ENCODE measurements at regions not wholly inside any gene's neighbourhood (a gene's known extent, or its start where the extent isn't known, plus 50 kb on each side); places are given as distances from the start of the nearest gene placed in this dataset.

DNA sequence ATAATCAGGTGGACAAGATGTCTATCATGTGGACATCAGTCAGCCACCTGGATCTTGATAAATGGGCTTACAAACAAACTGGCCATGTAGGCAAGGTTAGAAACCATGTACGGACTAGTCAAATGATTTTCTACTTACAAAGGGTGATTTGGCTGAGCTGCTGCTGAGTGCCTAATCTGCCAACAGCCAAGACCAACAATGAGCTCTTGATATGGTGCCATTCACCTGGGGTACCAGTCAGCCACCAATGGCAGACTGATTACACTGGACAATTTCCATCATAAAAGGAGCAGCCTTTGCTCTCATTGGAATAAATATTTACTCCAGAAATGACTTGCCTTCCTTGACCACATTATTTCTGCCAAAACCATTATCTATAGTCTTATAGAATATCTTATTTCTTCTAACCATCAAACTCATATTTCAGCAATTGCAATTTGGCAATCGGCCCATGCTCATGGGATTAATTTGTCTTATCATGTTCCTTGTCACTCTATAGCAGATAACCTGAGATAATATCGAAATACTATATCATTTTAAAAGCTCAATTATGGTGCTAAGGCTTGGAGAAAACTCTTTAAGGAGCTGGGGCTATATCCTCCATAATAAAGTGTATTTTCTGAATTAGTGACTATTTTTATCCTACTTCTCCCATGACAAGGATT is 135.1 kb downstream of the SLC25A46 start:
- Histone ChIP-seq H4K20me1 (replicated peaks in 1 of 2; ENCODE audit: control insufficient read depth in 1 of 2, insufficient read depth in 2 of 2, low read length in 2 of 2) (no peaks in the 10 kb centered on the region), H4K5ac (ENCODE audit: insufficient read length, low read depth, low read length) (no peak overlapping the region), H3K14ac (ENCODE audit: insufficient read length) (no peak overlapping the region), H3K23me2 (ENCODE audit: low read depth, low read length) (no peaks in the 10 kb centered on the region; the same call in 1 of the 2 replicates), H3K27me3 (replicated peaks in 1 of 4; ENCODE audit: control insufficient read depth in 3 of 4, extremely low read depth in 1 of 4, insufficient read depth in 3 of 4, low read length in 3 of 4) (no peaks in the 10 kb centered on the region), H3K79me1 (ENCODE audit: low read depth, low read length) (no peaks in the 10 kb centered on the region), H3K18ac (ENCODE audit: extremely low read depth, low read length) (no peak overlapping the region), H4K8ac (ENCODE audit: extremely low read depth, insufficient read depth, low read length) (no peak overlapping the region), H3K9ac (replicated peaks in 1 of 4; ENCODE audit: extremely low read depth in 1 of 4, low read depth in 3 of 4, low read length in 3 of 4) (no peak overlapping the region), H3K56ac (replicated peaks; ENCODE audit: insufficient read length, low read depth, low read length) (no peak overlapping the region), H2BK120ac (replicated peaks; ENCODE audit: low read depth, low read length) (no peak overlapping the region), H3K23ac (ENCODE audit: insufficient read length) (no peak overlapping the region), H3K4ac (replicated peaks; ENCODE audit: insufficient read length, low read depth, low read length) (no peak overlapping the region), H2BK15ac (ENCODE audit: low read length) (no peak overlapping the region), H2BK12ac (ENCODE audit: low read depth, low read length) (no peak overlapping the region), H3K79me2 (ENCODE audit: control insufficient read depth in 1 of 2, insufficient read depth in 2 of 2, low read length in 2 of 2) (no peaks in the 10 kb centered on the region), H2AK5ac (ENCODE audit: low read depth, low read length) (no peak overlapping the region), H2BK20ac (ENCODE audit: low read length) (no peak overlapping the region), H3K4me2 (ENCODE audit: insufficient read depth in 1 of 2, low read depth in 2 of 2, low read length in 2 of 2) (no peak overlapping the region), H3K4me3 (ENCODE audit: extremely low read depth in 1 of 4, insufficient read depth in 2 of 4, low read depth in 3 of 4, low read length in 4 of 4) (no peak overlapping the region), H3K9me3 (ENCODE audit: insufficient read depth in 2 of 2, low read depth in 1 of 2, low read length in 1 of 2) (peaks cover 0 to 4% of the 10 kb centered on the region in 2 experiments; a peak in 1 of 4 replicates), H3K36me3 (ENCODE audit: control insufficient read depth in 2 of 4, insufficient read depth in 4 of 4, low read length in 3 of 4) (no peaks in the 10 kb centered on the region), H2BK5ac (ENCODE audit: low read depth, low read length) (no peak overlapping the region), H2AFZ (ENCODE audit: low read length) (no peak overlapping the region), H3K4me1 (replicated peaks in 1 of 4; ENCODE audit: control insufficient read depth in 3 of 4, insufficient read depth in 4 of 4, low read length in 3 of 4) (no peaks in the 10 kb centered on the region), H4K91ac (replicated peaks; ENCODE audit: insufficient read length, low read length) (no peak overlapping the region), H3K27ac (ENCODE audit: low read depth, low read length) (no peak overlapping the region)
- ChIA-PET POLR2A (ENCODE audit: partially characterized antibody) (no interaction called here), CTCF (ENCODE audit: partially characterized antibody) (interaction anchor here (1.4 to 2.1 kb wide), 2 partner anchors 10 to 12 kb away, joined by 5 read pairs; no protein-coding TSS in a partner anchor)
- DNase-seq (ENCODE audit: low read depth in 1 of 2, low spot score in 2 of 2) (no peak), FAIRE-seq (no peak)
- TF ChIP-seq, protein P1, sequence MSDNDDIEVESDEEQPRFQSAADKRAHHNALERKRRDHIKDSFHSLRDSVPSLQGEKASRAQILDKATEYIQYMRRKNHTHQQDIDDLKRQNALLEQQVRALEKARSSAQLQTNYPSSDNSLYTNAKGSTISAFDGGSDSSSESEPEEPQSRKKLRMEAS (IDR thresholded peaks at IDR 0.05): no peak
- TF ChIP-seq YY1 (IDR thresholded peaks at IDR 0.05; ENCODE audit: low read depth, low read length): no peak
- no peak for TF ChIP-seq EZH2 (IDR thresholded peaks at IDR 0.05; ENCODE audit: low read depth, low read length, severe bottlenecking)
- TF ChIP-seq, protein P2, sequence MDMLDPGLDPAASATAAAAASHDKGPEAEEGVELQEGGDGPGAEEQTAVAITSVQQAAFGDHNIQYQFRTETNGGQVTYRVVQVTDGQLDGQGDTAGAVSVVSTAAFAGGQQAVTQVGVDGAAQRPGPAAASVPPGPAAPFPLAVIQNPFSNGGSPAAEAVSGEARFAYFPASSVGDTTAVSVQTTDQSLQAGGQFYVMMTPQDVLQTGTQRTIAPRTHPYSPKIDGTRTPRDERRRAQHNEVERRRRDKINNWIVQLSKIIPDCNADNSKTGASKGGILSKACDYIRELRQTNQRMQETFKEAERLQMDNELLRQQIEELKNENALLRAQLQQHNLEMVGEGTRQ (IDR thresholded peaks at IDR 0.05; ENCODE audit: low read length): no peak
- TF ChIP-seq NANOG (IDR thresholded peaks at IDR 0.05; ENCODE audit: insufficient read depth, low read depth, low read length, poor library complexity, severe bottlenecking): no peak
- whole genome bisulfite sequencing, 2 experiments (ENCODE audit: extremely low coverage in 1 of 2, insufficient coverage in 1 of 2, insufficient read length in 1 of 2, insufficient replicate concordance in 2 of 2, low coverage in 1 of 2, low lambda C conversion rate in 2 of 2, missing lambda C conversion rate in 1 of 2): 61% methylated on average over 3 of the region's 3 CpGs; no CpG with 5 or more reads in 1 of the 2 experiments
